SIG-M5 (cell line): ENCODE measurements at regions not wholly inside any gene's neighbourhood (a gene's known extent, or its start where the extent isn't known, plus 50 kb on each side); places are given as distances from the start of the nearest gene placed in this dataset.

Experiments
- DNase-seq: peaks from one replicate; lab custom pipeline; 2025; lab: John Stamatoyannopoulos, UW

DNA sequence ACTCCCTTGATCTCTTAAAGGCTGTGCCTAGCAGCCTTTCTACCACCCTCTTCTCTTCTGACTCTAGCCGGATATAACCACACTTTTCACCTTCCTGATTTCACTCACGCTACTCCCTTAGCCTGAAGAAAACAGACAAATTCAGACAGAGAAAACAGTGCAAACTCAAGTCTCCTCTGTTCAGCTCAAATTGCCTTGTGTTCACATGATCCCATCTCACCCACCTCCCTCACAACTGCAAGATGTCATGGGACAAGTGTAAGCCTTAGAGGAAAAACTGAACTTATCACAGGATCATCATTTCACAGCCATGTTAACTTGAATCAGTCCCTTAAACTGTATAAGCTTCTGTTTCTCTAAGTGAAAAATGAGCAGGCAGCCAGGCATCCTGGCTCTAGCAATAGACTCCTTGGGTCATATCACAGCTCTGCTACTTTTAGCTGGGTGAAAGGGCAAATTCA is 66.5 kb upstream of the TENT5A start:
- no peak for DNase-seq

DNA sequence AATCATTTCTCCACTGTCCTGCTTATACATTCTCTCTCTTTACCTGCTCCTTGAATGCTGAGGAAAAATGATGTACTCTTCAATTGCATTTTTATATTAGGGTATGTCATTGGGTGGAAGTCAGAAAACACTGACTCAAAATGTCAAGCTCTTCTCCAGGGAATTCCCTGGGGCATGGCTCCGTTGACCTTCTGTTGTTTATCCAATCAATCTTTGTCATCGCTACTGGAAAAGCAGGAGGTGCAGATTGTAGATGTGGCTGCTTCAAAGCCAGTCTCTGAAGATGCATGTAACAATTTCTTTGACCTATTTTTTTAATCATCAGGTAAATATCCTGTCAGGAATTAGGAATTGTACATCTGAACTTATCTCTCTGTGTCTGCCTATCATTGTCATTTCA is 63.9 kb upstream of the TENT5A start:
- DNase-seq = no peak

DNA sequence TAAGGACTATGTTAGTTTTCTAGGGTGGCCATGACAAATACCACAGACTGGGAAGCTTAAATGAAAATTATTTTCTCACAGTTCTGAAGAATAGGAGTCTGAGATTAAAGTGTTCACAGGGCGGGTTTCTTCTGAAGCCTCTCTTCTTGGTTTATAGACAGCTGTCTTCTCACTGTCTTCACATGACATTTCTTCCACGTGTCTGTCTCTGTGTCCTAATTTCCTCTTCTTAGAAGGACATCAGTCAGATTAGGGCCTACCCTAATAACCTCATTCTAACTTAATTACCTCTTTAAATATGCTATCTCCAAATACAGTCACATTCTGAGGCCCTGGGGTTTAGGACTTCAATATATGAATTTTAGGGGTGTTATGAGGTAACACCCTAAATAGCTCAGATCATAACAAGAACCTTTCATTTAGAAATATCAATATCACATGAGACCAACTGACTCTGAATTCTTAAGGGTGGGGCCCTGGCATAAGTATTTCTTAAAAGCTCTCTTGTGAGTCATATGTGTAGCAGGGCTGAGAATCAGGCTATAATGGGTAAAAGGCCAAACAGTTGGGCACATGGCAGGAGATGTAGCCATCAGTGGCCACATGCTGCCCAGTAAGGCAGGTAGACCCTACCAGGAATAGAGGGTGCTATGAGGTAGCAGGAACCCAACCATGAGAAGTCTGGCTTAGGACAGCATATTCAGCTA is 62.0 kb upstream of the TENT5A start:
- no peak for DNase-seq

DNA sequence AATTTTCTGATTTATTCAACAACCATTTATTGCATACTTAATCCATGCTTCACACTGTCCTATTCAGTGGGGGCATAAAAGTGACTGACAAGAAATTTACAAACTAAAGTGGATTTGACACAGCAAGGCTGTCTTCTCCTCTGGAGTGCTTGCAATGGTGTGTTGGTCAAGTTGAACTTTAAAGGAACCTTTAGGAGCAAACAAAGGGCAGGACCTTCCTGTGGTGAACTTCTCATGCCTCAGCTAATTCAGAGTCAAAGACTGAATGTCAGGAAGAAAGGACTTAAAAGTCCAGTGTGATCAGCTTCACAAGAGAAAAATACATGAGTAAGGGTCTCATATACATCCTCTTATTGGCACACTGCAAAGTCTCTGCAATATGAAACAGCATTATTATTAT is 60.8 kb upstream of the TENT5A start:
- no peak for DNase-seq

DNA sequence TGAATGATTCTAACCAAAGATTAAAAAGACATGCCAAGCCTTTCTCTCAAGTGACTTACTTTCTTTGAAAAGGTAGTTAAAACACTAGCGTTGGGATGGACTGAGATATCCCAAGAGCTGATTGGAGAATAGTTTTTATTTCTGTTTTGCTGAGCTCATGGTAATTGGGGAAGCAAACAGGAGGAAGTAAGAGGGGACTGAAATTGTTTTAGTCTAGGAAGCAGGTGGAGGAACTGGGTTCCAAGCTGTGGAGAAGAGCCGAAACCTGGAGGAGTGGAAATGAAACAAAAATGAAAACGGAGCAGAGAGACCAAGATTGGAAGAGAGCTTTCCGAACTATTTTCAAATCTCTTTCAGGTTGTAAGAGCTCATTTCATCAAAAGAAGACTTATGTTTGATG is 59.9 kb upstream of the TENT5A start:
- no peak for DNase-seq

DNA sequence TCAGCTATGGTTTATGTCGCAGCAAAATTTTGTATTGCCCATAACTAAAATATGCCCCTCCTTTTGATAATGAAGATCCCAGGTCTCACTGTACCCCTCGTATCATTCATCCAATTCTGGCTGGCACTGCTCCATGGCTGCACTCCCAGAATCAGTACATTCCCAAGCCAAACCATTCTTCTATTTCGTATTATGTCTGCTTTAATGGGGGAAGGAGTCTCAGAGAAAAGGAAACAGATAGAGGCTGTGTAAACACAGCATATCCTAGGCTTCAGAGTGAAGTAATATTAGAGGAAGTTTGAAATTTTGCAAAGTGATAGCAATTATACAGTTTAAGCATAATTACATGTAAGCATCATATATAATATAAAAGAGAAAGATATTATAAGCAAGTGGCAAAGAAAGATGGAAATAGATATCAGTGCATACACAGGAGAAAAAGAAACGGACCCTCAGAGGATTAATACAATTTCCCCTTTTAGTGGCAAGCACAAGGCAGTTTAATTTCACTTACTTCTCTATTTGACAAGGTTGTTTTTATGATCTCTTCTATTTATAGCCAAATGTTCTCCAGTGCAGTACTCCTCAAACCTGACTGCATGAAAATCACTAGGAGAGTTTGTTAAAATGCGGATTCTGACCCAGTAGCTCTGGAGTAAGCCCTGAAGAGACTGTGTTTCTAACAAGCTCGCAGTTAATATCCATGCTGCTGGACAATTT is 56.5 kb upstream of the TENT5A start:
- peak; percentile 31 for DNase-seq

DNA sequence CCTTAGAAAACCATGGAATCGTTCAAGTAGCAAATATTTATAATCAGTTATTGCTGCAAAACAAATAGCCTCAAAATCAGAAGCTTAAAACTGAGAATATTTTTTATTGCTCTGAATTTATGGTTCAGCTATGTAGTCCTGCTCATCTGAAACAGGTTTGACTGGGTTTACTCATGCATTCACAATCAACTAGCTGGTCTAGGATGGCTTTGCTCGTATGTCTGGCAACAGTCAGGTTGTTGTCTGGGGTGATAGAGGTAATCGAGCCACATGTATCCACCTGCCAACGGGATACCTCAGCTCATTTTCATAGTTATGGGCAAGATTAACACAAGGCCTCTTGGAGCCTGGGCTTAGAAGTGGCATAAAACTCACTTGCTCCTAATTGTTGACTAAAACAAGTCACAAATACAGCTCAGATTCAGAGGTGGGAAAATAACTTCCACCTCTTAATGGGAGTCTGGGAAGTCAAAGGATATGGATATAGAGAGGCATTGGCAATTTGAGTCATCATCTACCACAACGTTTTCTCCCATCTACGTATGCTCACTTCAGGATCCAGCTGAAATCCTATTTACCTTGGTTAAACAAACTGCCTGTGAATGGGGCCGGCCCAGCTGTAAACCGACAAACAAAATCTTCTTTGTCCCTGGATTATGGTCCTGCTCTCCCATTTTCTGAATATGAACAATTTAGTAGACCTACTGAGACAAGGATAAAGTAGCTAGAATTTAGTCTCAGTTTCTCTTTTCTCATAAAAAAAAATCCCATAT is 54.5 kb upstream of the TENT5A start:
- no peak for DNase-seq

DNA sequence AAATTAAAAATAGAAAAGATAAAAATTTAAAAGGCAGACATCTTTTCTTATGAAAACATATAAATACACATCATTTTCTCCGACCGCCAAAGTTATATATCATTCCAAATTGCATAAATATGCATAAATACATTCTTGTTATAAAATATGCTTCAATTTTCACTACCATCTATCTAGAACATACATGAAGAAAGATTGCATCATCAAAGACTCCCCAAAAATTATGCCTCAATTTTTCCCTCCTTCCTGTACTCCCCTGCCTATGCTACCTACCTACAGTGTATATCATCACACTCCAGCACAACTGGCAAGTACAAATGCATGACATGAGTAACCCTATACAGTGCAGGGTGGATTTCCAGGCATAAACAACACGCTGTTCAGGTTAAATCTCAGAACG is 49.9 kb upstream of the TENT5A start:
- no peak for DNase-seq
